MCF 10A (cell line): ENCODE measurements at regions not wholly inside any gene's neighbourhood (a gene's known extent, or its start where the extent isn't known, plus 50 kb on each side); places are given as distances from the start of the nearest gene placed in this dataset.

Source experiments
- BruUV-seq: library from RNA; stranded (reverse); fragments of 400-500 nt; replicated peaks from 2 replicates; lab custom pipeline; 2021; lab: Mats Ljungman, UMichigan
- CTCF ChIA-PET: fragments of 300-600 bp; sonication (Branson Sonifier 250); formaldehyde crosslinking; extraction: SDS; loops from one replicate; lab custom pipeline; 2021; ENCODE audit warnings: antibody characterized with exemption, inconsistent platforms; lab: Yijun Ruan, JAX
- POLR2A ChIA-PET: fragments of 300-600, 350-650 bp; sonication (Branson Sonifier 250); formaldehyde crosslinking; extraction: SDS; loops from one replicate; lab custom pipeline; 2020; ENCODE audit warnings: antibody characterized with exemption, inconsistent platforms; lab: Yijun Ruan, JAX
- DNase-seq: peaks from one replicate; pipeline ENCODE4 v3.0.0-alpha.2; 2018; ENCODE audit not compliant: unreplicated experiment
- H3K27ac Mint-ChIP-seq: one replicate; pipeline ENCODE4 v1.8.0; 2022; ENCODE audit warnings: mild to moderate bottlenecking, low read depth, mixed read lengths; ENCODE audit not compliant: unreplicated experiment
- H3K27me3 Mint-ChIP-seq: one replicate; pipeline ENCODE4 v1.8.0; 2022; ENCODE audit warnings: mixed read lengths; ENCODE audit not compliant: insufficient read depth, unreplicated experiment
- H3K36me3 Mint-ChIP-seq: one replicate; pipeline ENCODE4 v1.8.0; 2022; ENCODE audit warnings: mild to moderate bottlenecking, moderate library complexity, mixed read lengths; ENCODE audit not compliant: insufficient read depth, unreplicated experiment
- H3K4me1 Mint-ChIP-seq: one replicate; pipeline ENCODE4 v1.8.0; 2022; ENCODE audit warnings: mixed read lengths; ENCODE audit not compliant: insufficient read depth, unreplicated experiment
- H3K4me3 Mint-ChIP-seq: one replicate; pipeline ENCODE4 v1.8.0; 2022; ENCODE audit warnings: mild to moderate bottlenecking, moderate library complexity, mixed read lengths; ENCODE audit not compliant: unreplicated experiment
- H3K9me3 Mint-ChIP-seq: one replicate; pipeline ENCODE4 v1.8.0; 2022; ENCODE audit warnings: mixed read lengths; ENCODE audit not compliant: unreplicated experiment
- intact Hi-C: fragments of 100-400 bp; cut with micrococcal nuclease; formaldehyde crosslinking; loops from 2 replicates; pipeline ENCODE4 v1.14.1; 2022
- TF ChIP-seq, protein P1 (sequence below): fragments of 200-600 bp; IDR thresholded peaks from one replicate; pipeline ENCODE4 v1.8.0; 2022; ENCODE audit warnings: antibody characterized with exemption, mild to moderate bottlenecking; ENCODE audit not compliant: unreplicated experiment

DNA sequence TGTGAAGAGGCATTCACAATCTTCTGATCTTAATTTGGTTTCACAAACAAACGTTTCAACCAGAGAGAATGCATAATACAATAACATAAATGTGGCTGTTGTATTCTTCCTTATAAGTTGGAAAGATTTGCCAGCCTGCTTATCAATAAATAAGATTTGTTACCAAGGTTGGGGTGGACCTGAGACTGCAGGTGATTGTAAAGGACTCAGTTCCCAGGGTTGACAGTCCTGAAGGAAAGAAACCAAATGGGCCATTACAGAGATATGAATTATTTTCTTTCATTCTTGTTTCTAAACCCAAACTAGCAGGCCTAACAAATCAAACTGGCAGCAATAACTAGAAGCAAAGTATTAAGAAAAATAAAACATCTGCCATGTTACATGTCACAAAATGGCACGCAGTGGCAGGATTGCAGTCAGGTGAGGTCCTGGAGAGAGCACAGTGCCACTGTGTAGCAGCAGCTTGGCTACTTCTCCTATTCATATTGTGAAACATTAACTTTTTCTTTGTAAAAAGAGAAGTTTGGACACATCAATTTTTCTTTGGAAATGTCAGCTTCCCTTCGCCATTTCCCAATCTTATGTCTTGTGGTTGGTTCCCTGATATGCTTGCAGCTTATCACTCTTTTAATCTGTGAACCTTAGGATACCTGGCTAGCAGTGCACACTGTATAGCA is 133.8 kb upstream of the EMCN start:
- Mint-ChIP-seq H3K4me3 (no peak overlapping the region), H3K9me3 (no peaks in the 10 kb centered on the region), H3K27me3 (no peaks in the 10 kb centered on the region), H3K27ac (no peak overlapping the region), H3K4me1 (no peaks in the 10 kb centered on the region), H3K36me3 (no peaks in the 10 kb centered on the region)
- BruUV-seq: no TSS peak
- intact Hi-C loops: no loop called here
- ChIA-PET CTCF (interaction anchor here (0.6 to 1.3 kb wide), 4 partner anchors 10 to 549 kb away, joined by 3 to 4 read pairs (median 4); no protein-coding TSS in a partner anchor), POLR2A (no interaction called here)
- no peak for DNase-seq
- TF ChIP-seq, protein P1, sequence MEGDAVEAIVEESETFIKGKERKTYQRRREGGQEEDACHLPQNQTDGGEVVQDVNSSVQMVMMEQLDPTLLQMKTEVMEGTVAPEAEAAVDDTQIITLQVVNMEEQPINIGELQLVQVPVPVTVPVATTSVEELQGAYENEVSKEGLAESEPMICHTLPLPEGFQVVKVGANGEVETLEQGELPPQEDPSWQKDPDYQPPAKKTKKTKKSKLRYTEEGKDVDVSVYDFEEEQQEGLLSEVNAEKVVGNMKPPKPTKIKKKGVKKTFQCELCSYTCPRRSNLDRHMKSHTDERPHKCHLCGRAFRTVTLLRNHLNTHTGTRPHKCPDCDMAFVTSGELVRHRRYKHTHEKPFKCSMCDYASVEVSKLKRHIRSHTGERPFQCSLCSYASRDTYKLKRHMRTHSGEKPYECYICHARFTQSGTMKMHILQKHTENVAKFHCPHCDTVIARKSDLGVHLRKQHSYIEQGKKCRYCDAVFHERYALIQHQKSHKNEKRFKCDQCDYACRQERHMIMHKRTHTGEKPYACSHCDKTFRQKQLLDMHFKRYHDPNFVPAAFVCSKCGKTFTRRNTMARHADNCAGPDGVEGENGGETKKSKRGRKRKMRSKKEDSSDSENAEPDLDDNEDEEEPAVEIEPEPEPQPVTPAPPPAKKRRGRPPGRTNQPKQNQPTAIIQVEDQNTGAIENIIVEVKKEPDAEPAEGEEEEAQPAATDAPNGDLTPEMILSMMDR: no peak

DNA sequence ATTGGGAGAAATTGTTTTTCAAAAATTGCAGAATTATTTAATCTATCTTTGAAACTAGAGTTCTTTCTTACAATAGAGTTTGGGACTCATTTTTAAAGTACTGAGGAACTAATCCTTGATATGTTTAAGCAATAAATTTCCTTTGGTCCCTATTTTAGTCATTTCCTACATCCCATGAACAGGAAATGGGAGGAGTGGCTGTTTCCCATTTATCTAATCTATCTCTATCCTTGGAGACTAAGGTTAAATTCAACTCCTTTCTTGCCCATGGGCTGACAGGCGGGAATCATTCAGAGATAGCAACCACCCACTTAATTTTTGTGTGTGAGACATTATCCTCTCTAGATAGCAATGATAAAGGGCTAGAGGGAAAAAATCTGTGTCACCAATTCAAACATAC is 131.6 kb upstream of the EMCN start:
- H3K27me3 Mint-ChIP-seq: no peaks in the 10 kb centered on the region
- H3K4me3 Mint-ChIP-seq: no peak overlapping the region
- no peak for DNase-seq
- H3K4me1 Mint-ChIP-seq: no peaks in the 10 kb centered on the region
- ChIA-PET CTCF (no interaction called here), POLR2A (no interaction called here)
- BruUV-seq: no TSS peak
- H3K27ac Mint-ChIP-seq: no peak overlapping the region
- H3K36me3 Mint-ChIP-seq: no peaks in the 10 kb centered on the region
- TF ChIP-seq, protein P1: no peak
- H3K9me3 Mint-ChIP-seq: no peaks in the 10 kb centered on the region
- intact Hi-C loops: no loop called here

DNA sequence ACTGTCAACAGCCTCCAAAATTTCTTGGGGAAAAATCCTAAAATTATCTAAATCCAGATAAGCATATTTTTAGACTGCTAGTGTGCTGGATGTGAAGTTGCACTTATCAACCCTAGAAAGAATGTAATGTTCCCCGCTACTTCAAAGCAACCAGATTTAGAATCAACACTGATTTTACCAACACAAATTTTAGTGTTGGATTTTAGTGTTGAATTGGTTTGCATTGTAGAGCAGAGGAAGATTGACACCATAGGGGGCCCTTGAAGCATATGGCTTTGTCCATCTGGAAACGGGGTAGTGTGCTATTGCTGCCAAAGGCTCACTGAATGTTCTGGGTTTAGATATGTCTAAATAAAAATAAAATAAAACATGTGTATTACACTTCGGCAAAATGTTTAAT is 126.3 kb upstream of the EMCN start:
- intact Hi-C loops: no loop called here
- ChIA-PET CTCF (interaction anchor here (1.0 kb wide), 1 partner anchor 9 kb away, joined by 3 read pairs; no protein-coding TSS in a partner anchor), POLR2A (no interaction called here)
- H3K27me3 Mint-ChIP-seq: no peaks in the 10 kb centered on the region
- peaks cover 3% of the 10 kb centered on the region for H3K9me3 Mint-ChIP-seq
- TF ChIP-seq, protein P1: no peak
- H3K4me3 Mint-ChIP-seq: no peak overlapping the region
- no TSS peak for BruUV-seq
- H3K27ac Mint-ChIP-seq: no peak overlapping the region
- no peaks in the 10 kb centered on the region for H3K4me1 Mint-ChIP-seq
- DNase-seq: no peak
- H3K36me3 Mint-ChIP-seq: no peaks in the 10 kb centered on the region

DNA sequence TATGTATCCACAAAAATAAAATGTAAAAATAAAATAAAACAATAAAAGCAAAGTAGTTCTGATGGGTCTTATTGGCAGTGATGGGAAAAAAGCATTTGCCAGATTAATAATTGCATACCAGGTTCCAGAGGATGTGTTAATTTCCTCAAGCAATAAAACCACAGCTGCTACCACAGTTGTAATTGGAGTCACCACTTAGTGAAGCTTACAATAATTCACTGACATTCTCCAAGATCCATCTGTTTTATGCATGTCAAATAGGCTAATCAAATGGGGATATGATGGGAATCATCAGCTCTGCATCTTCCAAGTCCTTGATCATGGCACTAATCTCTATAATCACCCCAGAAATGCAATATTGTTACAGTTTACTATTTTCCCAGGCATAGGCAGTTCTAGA is 123.5 kb upstream of the EMCN start:
- TF ChIP-seq, protein P1: no peak
- ChIA-PET CTCF (no interaction called here), POLR2A (no interaction called here)
- no peak for DNase-seq
- H3K27me3 Mint-ChIP-seq: no peaks in the 10 kb centered on the region
- intact Hi-C loops: no loop called here
- H3K4me3 Mint-ChIP-seq: no peak overlapping the region
- H3K4me1 Mint-ChIP-seq: no peaks in the 10 kb centered on the region
- H3K36me3 Mint-ChIP-seq: no peaks in the 10 kb centered on the region
- BruUV-seq: no TSS peak
- no peak overlapping the region for H3K27ac Mint-ChIP-seq
- peaks cover 22% of the 10 kb centered on the region for H3K9me3 Mint-ChIP-seq
